K562 (cell line): ENCODE measurements at regions not wholly inside any gene's neighbourhood (a gene's known extent, or its start where the extent isn't known, plus 50 kb on each side); places are given as distances from the start of the nearest gene placed in this dataset.
A peak's percentile ranks its signal among the peaks of the same experiment; 100 is the strongest.

ENCODE experiments used
- ATAC-seq: fragments of 200-7000 bp; cut with Tn5 transposase; 3 replicates; pipeline ENCODE4 v1.9.1; 2020; ENCODE audit warnings: moderate library complexity
- BruUV-seq: library from RNA; stranded (reverse); fragments of 400-500 nt; replicated peaks from 2 replicates; lab custom pipeline; 2021; lab: Mats Ljungman, UMichigan
- CTCF ChIA-PET: fragments of 300-600 bp; formaldehyde crosslinking; extraction: SDS; loops from one replicate; lab custom pipeline; 2021; ENCODE audit warnings: low intra/inter-chr PET ratio; lab: Yijun Ruan, JAX
- POLR2A ChIA-PET: fragments of 300-600, 350-650 bp; sonication (Branson Sonifier 250); formaldehyde crosslinking; extraction: SDS; loops from one replicate; lab custom pipeline; 2021; ENCODE audit warnings: antibody characterized with exemption, inconsistent platforms; lab: Yijun Ruan, JAX
- DNase-seq, 4 experiments: peaks; one replicate each; pipeline versions ENCODE4 v3.0.0 to v3.0.0-alpha.2; 2011 to 2018; ENCODE audit warnings: low spot score in 3 of 4, mixed read lengths in 3 of 4; ENCODE audit errors: extremely low read depth in 1 of 4
- FAIRE-seq: peaks from 2 replicates; lab custom pipeline; 2011; peaks lifted over from hg19 to GRCh38; lab: Jason Lieb, UNC
- H2AFZ ChIP-seq: 2 replicates; pipeline ENCODE4 v1.6.0; 2011; ENCODE audit warnings: low read depth, low read length, control low read depth, inconsistent platforms
- H3K27ac ChIP-seq: fragments of 200-600 bp; 3 replicates; pipeline ENCODE4 v1.8.0; 2011; ENCODE audit warnings: low read depth, mild to moderate bottlenecking, control low read depth, inconsistent platforms, low read length, moderate library complexity, mixed read lengths; ENCODE audit errors: extremely low read depth
- H3K27me3 ChIP-seq, 2 experiments: fragments of 300-600 bp in 1 of 2; 2 replicates in 1 of 2; 3 replicates in 1 of 2; pipeline versions ENCODE4 v1.6.0 to v1.8.0; 2011; ENCODE audit warnings: inconsistent platforms in 2 of 2, low read length in 2 of 2, mild to moderate bottlenecking in 1 of 2, mixed read lengths in 1 of 2, moderate library complexity in 1 of 2; ENCODE audit not compliant: control insufficient read depth in 2 of 2, insufficient read depth in 2 of 2
- H3K36me3 ChIP-seq: fragments of 300-600 bp; 3 replicates; pipeline ENCODE4 v1.8.0; 2011; ENCODE audit warnings: mild to moderate bottlenecking, low read length, inconsistent platforms; ENCODE audit not compliant: control insufficient read depth, insufficient read depth
- H3K4me1 ChIP-seq, 2 experiments: fragments of 200-600 bp in 1 of 2; replicated peaks in 1 of 2; 2 replicates in 1 of 2; 3 replicates in 1 of 2; pipeline versions ENCODE4 v1.5.1 to v1.8.0; 2011; ENCODE audit warnings: inconsistent platforms in 2 of 2, low read length in 2 of 2, mild to moderate bottlenecking in 1 of 2, mixed read lengths in 1 of 2, moderate library complexity in 1 of 2; ENCODE audit not compliant: control insufficient read depth in 2 of 2, insufficient read depth in 2 of 2
- H3K4me2 ChIP-seq: 2 replicates; pipeline ENCODE4 v1.6.1; 2011; ENCODE audit warnings: low read length, control low read depth, inconsistent platforms, mixed read lengths; ENCODE audit not compliant: insufficient read depth
- H3K4me3 ChIP-seq: fragments of 200-600 bp; sonication (generic), shearing (Covaris generic); 2 replicates; pipeline ENCODE4 v1.5.1; 2016; ENCODE audit warnings: control low read depth, inconsistent platforms
- H3K79me2 ChIP-seq: fragments of 200-600 bp; 3 replicates; pipeline ENCODE4 v1.8.0; 2011; ENCODE audit warnings: low read length, inconsistent platforms; ENCODE audit not compliant: control insufficient read depth, insufficient read depth
- H3K9ac ChIP-seq, 2 experiments: 2 replicates each; pipeline versions ENCODE4 v1.6.0 to v1.6.1; 2011; ENCODE audit warnings: low read depth in 2 of 2, low read length in 2 of 2, control low read depth in 1 of 2, inconsistent platforms in 1 of 2, mild to moderate bottlenecking in 1 of 2, mixed read lengths in 1 of 2; ENCODE audit not compliant: insufficient read depth in 1 of 2
- H3K9me1 ChIP-seq: one replicate; pipeline ENCODE4 v1.6.0; 2011; ENCODE audit warnings: inconsistent platforms, mild to moderate bottlenecking, low read length, moderate library complexity; ENCODE audit not compliant: control insufficient read depth, insufficient read depth
- H3K9me3 ChIP-seq: replicated peaks from 2 replicates; pipeline ENCODE4 v1.5.1; 2011; ENCODE audit warnings: low read depth, low read length, inconsistent platforms; ENCODE audit not compliant: control insufficient read depth, insufficient read depth
- H4K20me1 ChIP-seq: replicated peaks from 2 replicates; pipeline ENCODE4 v1.6.1; 2011; ENCODE audit warnings: low read length, inconsistent platforms, mixed read lengths; ENCODE audit not compliant: control insufficient read depth, insufficient read depth
- CTCFL ChIP-seq: IDR thresholded peaks from 2 replicates; pipeline ENCODE4 v1.6.1; 2011; ENCODE audit warnings: borderline replicate concordance, low read depth, mild to moderate bottlenecking, moderate library complexity, low read length; ENCODE audit not compliant: insufficient read depth, poor library complexity, severe bottlenecking
- EGR1 ChIP-seq: fragments of 450-650 bp; conservative IDR thresholded peaks from 2 replicates; pipeline ENCODE4 v1.6.1; 2017; ENCODE audit warnings: mild to moderate bottlenecking
- FUS ChIP-seq: fragments of 200-400 bp; formaldehyde crosslinking; optimal IDR thresholded peaks from 2 replicates; pipeline ENCODE3; 2017; ENCODE audit warnings: low read depth, low read length
- NCOR1 ChIP-seq: fragments of 450-650 bp; IDR thresholded peaks from 2 replicates; pipeline ENCODE4 v1.6.1; 2016; ENCODE audit warnings: mild to moderate bottlenecking, moderate library complexity
- NFIX ChIP-seq: fragments of 250-450 bp; sonication (Bioruptor Pico); IDR thresholded peaks from 2 replicates; pipeline ENCODE4 v1.4.0; 2020; ENCODE audit warnings: low read depth, mild to moderate bottlenecking, moderate library complexity
- PRDM10 ChIP-seq: fragments of 450-650 bp; IDR thresholded peaks from 2 replicates; pipeline ENCODE4 v1.6.1; 2018; ENCODE audit not compliant: partially characterized antibody
- PYGO2 ChIP-seq: fragments of 450-650 bp; IDR thresholded peaks from 2 replicates; pipeline ENCODE4 v1.6.1; 2016; ENCODE audit warnings: mild to moderate bottlenecking, missing genetic modification characterization, moderate library complexity, missing compliant biosample characterization
- RAD51 ChIP-seq: fragments of 450-650 bp; IDR thresholded peaks from 2 replicates; pipeline ENCODE4 v1.7.1; 2016; ENCODE audit warnings: low read depth, mild to moderate bottlenecking, borderline replicate concordance
- SMARCC2 ChIP-seq: fragments of 450-650 bp; IDR thresholded peaks from 2 replicates; pipeline ENCODE4 v1.6.1; 2017; ENCODE audit warnings: antibody characterized with exemption, moderate library complexity, mild to moderate bottlenecking, low read depth
- SP2 ChIP-seq: IDR thresholded peaks from 2 replicates; pipeline ENCODE4 v1.6.1; 2011; ENCODE audit warnings: mild to moderate bottlenecking, low read depth, low read length, moderate library complexity; ENCODE audit not compliant: poor library complexity, severe bottlenecking; ENCODE audit errors: extremely low read depth
- THRA ChIP-seq: fragments of 450-650 bp; IDR thresholded peaks from 2 replicates; pipeline ENCODE4 v1.6.1; 2017; ENCODE audit warnings: mild to moderate bottlenecking, moderate library complexity
- ZNF41 ChIP-seq: fragments of 250-450 bp; sonication (Bioruptor Pico); conservative IDR thresholded peaks from 2 replicates; pipeline ENCODE4 v1.4.0; 2020; ENCODE audit warnings: mild to moderate bottlenecking
- ZNF436 ChIP-seq: fragments of 250-450, 450-650 bp; sonication (Bioruptor Pico); formaldehyde crosslinking; IDR thresholded peaks from 2 replicates; pipeline ENCODE4 v1.7.0; 2020; ENCODE audit warnings: mild to moderate bottlenecking
- WGBS: fragments of 100-300 bp; shearing (Covaris generic); methylation state at CpG from one replicate; pipeline ENCODE4 v1.1.6; 2016; ENCODE audit warnings: low coverage, mixed read lengths; ENCODE audit not compliant: insufficient coverage; ENCODE audit errors: missing lambda C conversion rate; 5-methylcytosine and 5-hydroxymethylcytosine counted together
- in situ Hi-C: fragments of 300-500 bp; cut with MboI; formaldehyde crosslinking; loops from 4 replicates; pipeline ENCODE4 v1.15.0; 2018; ENCODE audit warnings: inconsistent platforms, mixed read lengths
- intact Hi-C: fragments of 100-400 bp; cut with micrococcal nuclease; formaldehyde crosslinking; loops from 2 replicates; pipeline ENCODE4 v1.14.2; 2022

- Histone ChIP-seq H3K79me2 (no peaks in the 10 kb centered on the region), H3K36me3 (no peaks in the 10 kb centered on the region), H3K27me3 (no peaks in the 10 kb centered on the region; a peak in 1 of 5 replicates), H4K20me1 (no peaks in the 10 kb centered on the region), H3K9me3 (no peaks in the 10 kb centered on the region), H2AFZ (peak overlapping the region; percentile 68; the same call in 1 of the 2 replicates), H3K4me3 (no peak overlapping the region), H3K9ac (peak overlapping the region in 1 of 2 experiments; percentile 13; a peak in 1 of 4 replicates), H3K4me2 (no peak overlapping the region), H3K9me1 (peaks cover 4% of the 10 kb centered on the region), H3K27ac (no peak overlapping the region), H3K4me1 (peaks cover 25 to 61% of the 10 kb centered on the region in 2 experiments)
- TF ChIP-seq PRDM10 (no peak), SP2 (no peak), SMARCC2 (no peak), NCOR1 (no peak), ZNF41 (CRISPR knock-in tag) (no peak), NFIX (CRISPR knock-in tag) (no peak), CTCFL (no peak), ZNF436 (CRISPR knock-in tag) (no peak), RAD51 (no peak), FUS (no peak), THRA (no peak), PYGO2 (tag) (no peak), EGR1 (no peak)
- intact Hi-C loops (no loop called here), in situ Hi-C loops (no loop called here)
- FAIRE-seq, result no peak
- ATAC-seq, result no peak
- WGBS, result 70% methylated on average over 9 of the region's 14 CpGs
- DNase-seq, result no peak
- no TSS peak for BruUV-seq
- POLR2A ChIA-PET, result no interaction called here
- CTCF ChIA-PET, result no interaction called here
Measured at GRCh38 chr2:240248721-240249422, 108.4 kb upstream of the OTOS start.
